Activated naive CD4-positive, alpha-beta T cell treated with anti-CD3 and anti-CD28 coated beads, Interleukin-2, amount 50 U/mL, for 16 hours (primary cell): ENCODE measurements at regions not wholly inside any gene's neighbourhood (a gene's known extent, or its start where the extent isn't known, plus 50 kb on each side); places are given as distances from the start of the nearest gene placed in this dataset.
"Not testable (repeated sequence)": the region's sequence is repeated elsewhere in the genome, so short reads cannot be mapped to it uniquely, and the experiment has no call there.

Source experiments
- DNase-seq: peaks from one replicate; pipeline ENCODE4 v3.0.0-alpha.2; 2020

GRCh38 chr14:36465178-36465577, 54.9 kb downstream of the NKX2-1 start:
- no peak for DNase-seq

- DNase-seq: no peak
Measured at GRCh38 chr14:36462890-36463289, 57.1 kb downstream of the NKX2-1 start.

GRCh38 chr14:36455241-36455627, 64.8 kb downstream of the NKX2-1 start:
- DNase-seq: no peak

- DNase-seq: no peak
Measured at GRCh38 chr14:36454599-36455240, 65.3 kb downstream of the NKX2-1 start.

GRCh38 chr14:36452860-36453259, 67.2 kb downstream of the NKX2-1 start:
- no peak for DNase-seq

GRCh38 chr14:36451310-36452065, 68.5 kb downstream of the NKX2-1 start:
- no peak for DNase-seq

GRCh38 chr14:36450550-36450949, 69.5 kb downstream of the NKX2-1 start:
- no peak for DNase-seq

- no peak for DNase-seq
Measured at GRCh38 chr14:36449903-36450302, 70.1 kb downstream of the NKX2-1 start.

- DNase-seq: no peak
Measured at GRCh38 chr14:36443374-36443773, 76.7 kb downstream of the NKX2-1 start.

- no peak for DNase-seq
Measured at GRCh38 chr14:36442824-36443241, 77.2 kb downstream of the NKX2-1 start.

- no peak for DNase-seq
Measured at GRCh38 chr14:36441283-36441682, 78.7 kb downstream of the NKX2-1 start.

GRCh38 chr14:36439766-36440165, 80.3 kb downstream of the NKX2-1 start:
- DNase-seq: no peak

- no peak for DNase-seq
Measured at GRCh38 chr14:36438883-36439282, 81.1 kb downstream of the NKX2-1 start.

- DNase-seq: no peak
Measured at GRCh38 chr14:36430662-36431084, 89.4 kb downstream of the NKX2-1 start.

- no peak for DNase-seq
Measured at GRCh38 chr14:36430169-36430568, 89.9 kb downstream of the NKX2-1 start.

GRCh38 chr14:36429692-36430091, 90.3 kb downstream of the NKX2-1 start:
- no peak for DNase-seq

- DNase-seq: no peak
Measured at GRCh38 chr14:36428350-36428749, 91.7 kb downstream of the NKX2-1 start.

- DNase-seq: no peak
Measured at GRCh38 chr14:36426836-36427235, 93.2 kb downstream of the NKX2-1 start.

- no peak for DNase-seq
Measured at GRCh38 chr14:36426113-36426512, 93.9 kb downstream of the NKX2-1 start.

GRCh38 chr14:36424478-36425102, 95.4 kb downstream of the NKX2-1 start:
- DNase-seq: no peak

- DNase-seq: no peak
Measured at GRCh38 chr14:36423430-36423829, 96.6 kb downstream of the NKX2-1 start.

GRCh38 chr14:36420149-36420687, 99.8 kb upstream of the MBIP start:
- no peak for DNase-seq

- DNase-seq: no peak
Measured at GRCh38 chr14:36418937-36419336, 98.5 kb upstream of the MBIP start.

GRCh38 chr14:36411951-36412350, 91.5 kb upstream of the MBIP start:
- DNase-seq: not testable (repeated sequence)
